Nucleus accumbens (tissue), 56 donors: ENCODE measurements at regions not wholly inside any gene's neighbourhood (a gene's known extent, or its start where the extent isn't known, plus 50 kb on each side); places are given as distances from the start of the nearest gene placed in this dataset.

ENCODE experiments used
- DNase-seq, 56 donors: peaks; one replicate each; lab custom pipeline; 2025; lab: John Stamatoyannopoulos, UW

DNA sequence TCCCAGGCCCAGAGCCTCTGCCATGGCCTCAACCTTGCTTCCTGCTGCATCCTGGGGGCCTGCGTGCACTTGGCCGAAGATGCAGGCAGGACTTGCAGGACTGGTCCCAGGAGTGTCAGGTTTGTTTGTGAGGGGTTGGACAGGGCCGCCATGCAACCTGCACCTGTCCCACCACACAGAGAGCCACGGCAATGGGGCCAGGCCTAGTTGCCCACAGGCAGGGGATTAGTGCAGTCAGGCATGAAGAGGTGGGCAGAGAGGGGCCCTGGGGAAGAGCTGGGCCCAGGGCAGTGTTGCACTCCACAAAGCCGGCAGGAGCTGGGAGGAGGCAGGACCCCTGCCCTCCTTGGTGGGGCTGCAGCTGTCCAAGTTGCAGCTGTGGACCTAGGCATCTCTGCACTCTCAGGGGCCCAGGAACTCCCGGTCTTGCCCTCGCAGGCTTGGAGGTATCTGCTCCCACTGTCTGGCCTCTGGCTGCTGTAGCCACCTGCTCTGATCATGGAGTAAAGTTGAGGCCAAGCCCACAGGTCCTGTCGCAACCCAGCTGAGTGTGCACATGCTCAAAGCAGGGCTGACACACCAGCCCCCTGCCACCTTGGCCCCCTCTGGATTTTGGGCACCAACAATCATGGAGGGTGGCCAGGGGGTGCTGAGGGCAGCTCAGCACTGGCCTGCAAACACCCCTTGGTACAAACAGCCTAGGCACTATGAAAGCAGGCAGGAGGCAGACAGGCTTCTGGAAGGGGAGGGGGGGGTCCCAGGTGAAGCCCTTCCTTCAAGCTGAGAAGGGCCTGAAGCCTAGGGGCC is 190.4 kb upstream of the PCDH10 start:
- DNase-seq, result no peak

DNA sequence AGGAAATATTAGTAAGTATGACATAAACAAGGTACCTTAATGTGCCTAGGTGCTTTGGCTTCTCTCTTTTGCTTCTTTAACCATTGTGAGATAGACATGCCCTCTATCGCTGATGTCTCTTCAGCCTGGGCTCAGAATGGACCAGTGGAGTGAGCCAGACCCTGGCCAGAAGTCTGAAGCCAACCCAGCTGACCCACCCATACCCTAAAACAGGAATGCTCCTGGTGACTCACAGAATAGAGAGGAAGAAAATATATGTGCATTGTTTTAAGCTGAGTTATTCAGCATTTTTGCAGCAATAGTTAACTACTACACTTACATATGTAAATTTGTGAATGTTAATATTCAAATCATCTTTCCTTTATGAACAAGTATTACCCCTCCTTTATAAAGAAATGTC is 167.5 kb upstream of the PCDH10 start:
- no peak for DNase-seq

GRCh38 chr4:132982151-132982550 is 166.9 kb upstream of the PCDH10 start:
- DNase-seq, result no peak

- DNase-seq, result no peak
Measured at GRCh38 chr4:132991111-132991510, 158.0 kb upstream of the PCDH10 start.

DNA sequence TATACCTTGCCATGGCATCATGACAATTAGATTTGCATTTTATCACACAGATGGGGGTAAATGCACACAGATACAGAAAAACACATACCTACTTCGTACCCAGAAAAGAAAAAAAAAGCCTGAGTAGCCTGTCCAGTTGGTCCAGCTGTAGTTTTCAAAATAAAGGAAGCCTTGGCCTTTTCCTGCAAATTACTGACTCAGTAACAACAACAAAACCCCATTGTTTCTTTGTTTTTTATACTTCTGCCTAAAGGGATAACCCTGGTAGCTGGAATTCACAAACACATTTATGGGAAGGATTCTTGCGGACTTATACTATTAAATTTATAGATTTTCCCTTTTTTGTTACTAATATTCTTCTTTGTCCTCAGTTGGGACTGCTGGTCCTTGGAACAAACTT is 156.4 kb upstream of the PCDH10 start:
- no peak for DNase-seq

GRCh38 chr4:132998585-132999230 is 150.4 kb upstream of the PCDH10 start:
- no peak for DNase-seq

DNA sequence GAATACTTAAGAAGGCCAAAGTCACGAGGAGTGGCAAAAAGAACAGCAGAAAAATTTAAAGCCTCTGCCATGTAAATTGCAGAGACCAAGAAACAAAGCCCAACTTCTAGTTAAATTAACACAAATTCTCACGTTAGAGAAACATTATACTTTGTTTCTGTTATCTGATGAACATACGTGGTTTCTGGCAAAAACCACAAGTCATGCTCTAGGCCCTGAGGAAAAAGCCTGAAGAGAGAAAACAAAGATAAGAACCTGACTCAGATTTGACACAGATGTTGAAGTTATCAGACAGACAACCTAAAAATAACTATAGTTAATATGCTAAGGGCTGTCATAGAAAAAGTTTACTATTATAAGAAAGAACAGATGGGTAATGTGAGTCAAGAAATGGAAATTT is 149.1 kb upstream of the PCDH10 start:
- DNase-seq, result no peak

- no peak for DNase-seq
Measured at GRCh38 chr4:133003169-133003568, 145.9 kb upstream of the PCDH10 start.

DNA sequence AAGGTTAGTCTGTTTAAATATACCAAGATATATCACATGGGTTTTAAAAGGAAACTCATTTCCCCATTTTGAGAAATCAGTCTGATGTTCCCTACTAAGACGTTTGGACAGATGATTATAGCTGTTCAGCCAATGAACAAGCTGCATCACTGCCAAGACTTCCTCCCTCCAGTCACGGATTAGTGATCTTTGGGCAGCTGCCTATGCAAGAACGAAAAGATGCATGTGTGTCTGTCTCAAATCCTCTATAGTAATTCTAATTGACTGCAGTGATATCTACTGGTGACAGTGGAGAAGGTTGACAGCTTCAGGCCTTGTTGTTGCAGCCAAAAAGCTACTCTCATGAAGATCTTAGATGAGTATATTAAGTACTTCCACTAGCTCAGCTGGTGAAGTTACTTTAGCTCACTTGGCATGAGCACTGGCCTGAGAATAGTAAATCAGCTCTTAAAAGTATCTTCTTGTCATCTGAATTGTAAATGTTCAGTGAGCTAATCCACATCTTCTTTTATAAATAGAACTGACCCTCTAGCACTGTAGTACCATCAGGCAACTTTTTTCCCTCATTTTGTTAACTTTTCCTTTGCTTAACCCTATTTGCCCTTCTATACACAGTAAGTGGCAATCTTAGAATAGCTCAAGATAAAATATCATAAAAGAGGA is 134.5 kb upstream of the PCDH10 start:
- peak in 8 of 56 donors; percentile 3 to 17 (median 6) for DNase-seq

GRCh38 chr4:133045288-133045687 is 103.8 kb upstream of the PCDH10 start:
- no peak for DNase-seq

DNA sequence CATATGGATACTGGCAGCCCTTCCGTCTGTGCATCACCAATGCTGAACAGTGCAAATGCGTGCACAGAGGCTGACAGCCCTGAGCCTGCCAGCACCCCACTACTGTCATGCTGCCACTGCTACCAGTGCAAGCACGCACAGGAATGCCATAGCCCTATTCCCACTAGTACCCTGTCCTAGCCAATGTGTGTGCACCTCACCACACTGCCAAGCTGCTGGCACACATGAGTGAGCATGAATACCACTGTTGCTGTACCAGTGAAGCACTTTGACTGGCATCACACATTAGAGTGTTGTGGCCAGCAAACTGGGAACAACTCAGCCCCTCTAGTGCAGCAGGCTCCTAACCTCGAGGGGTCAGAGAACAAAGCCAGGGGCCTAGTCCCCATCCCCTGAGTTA is 102.9 kb upstream of the PCDH10 start:
- DNase-seq, result peak in 1 of 56 donors; percentile 1

DNA sequence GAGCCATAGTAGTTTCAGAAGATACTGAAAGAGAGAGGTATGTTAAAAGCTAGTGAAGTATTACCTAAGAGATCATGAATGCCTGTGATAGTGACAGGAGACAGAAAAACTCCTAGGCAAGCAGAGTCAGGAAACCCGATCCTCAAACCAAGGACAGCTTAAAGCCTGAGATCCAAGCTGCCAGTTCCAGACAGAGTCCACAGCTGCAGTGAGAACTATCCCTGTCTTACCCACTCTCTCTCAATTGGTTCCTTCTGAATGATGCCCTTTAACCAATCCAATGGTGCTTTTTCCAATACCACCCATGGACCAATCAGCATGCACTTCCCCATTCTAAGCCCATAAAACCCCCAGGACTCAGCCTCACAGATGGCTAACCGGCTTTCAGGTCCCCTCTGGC is 90.4 kb upstream of the PCDH10 start:
- DNase-seq, result no peak

GRCh38 chr4:133059117-133059516 is 90.0 kb upstream of the PCDH10 start:
- no peak for DNase-seq

DNA sequence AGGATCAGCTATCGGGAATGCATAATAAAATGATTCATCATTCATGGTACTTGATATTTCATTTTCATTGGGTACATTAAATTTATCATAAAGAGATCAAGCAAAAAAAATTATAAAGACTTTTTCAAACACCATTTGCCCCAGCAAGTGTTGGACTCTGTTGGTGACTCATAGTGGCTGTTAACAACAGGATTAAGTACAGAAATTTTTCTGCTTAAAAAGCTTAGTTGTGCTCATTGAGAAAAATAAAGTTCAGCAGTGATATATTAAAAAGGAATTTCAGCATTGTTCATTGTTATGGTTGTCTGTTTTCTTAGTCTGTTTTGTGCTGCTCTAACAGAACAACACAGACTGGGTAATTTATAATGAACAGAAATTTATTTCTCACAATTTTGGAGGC is 86.2 kb upstream of the PCDH10 start:
- DNase-seq, result no peak

DNA sequence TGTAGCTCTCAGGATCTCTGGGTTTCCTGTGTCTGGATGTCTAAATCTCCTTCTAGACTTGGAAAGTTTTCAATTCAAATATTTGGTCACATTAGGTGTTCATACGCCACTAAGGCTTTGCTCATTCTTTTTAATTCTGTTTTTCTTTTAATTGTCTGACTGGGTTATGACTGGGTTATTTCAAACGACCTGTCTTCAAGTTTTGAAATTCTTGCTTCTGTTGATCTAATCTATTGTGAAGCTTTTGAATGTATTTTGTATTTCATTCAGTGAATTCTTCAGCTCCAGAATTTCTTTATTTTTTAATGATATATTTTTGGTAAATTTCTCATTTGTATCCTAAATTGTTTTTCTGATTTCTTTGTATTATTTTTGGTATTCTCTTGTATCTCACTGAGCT is 81.0 kb upstream of the PCDH10 start:
- DNase-seq, result no peak

- no peak for DNase-seq
Measured at GRCh38 chr4:133081246-133081645, 67.8 kb upstream of the PCDH10 start.

GRCh38 chr4:133084421-133084820 is 64.7 kb upstream of the PCDH10 start:
- DNase-seq, result no peak

DNA sequence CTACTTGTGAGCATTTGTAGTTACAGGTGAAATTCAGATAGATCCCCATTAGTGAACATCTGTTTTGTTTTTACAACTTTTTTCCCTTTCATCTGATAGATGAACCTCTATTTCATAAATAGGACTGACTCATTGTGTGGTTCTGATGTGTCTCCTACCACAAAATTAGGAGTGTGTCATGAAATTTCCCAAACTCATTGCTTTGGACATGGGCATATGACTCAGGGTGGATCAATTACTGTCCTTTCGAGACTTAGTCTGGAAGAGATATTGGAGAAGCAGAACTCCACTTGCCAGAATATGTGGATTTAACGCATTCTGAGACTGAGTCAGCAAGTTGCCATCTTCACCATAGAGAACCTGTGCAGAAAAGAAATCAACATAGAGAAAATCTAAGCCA is 53.5 kb upstream of the PCDH10 start:
- no peak for DNase-seq

DNA sequence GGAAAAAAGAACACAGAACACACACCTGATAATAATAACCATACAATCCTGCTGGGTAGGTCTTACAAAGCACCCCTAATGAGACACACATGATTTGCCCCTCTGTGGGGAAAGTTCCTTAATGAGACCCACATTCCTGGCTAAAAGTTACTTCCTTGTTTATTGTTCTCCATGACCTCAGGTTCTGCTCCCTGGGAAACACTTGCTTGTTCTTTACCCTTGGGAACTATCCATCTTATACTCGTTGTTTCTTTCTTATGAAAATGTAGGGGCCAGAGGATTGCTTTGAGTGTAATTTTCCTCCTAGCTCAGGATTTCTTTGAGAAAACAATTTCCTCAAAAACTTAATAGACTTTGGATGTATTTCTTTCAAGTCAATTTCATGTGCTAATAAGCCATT is 52.1 kb upstream of the PCDH10 start:
- no peak for DNase-seq
